MM.1S (cell line): ENCODE measurements at regions not wholly inside any gene's neighbourhood (a gene's known extent, or its start where the extent isn't known, plus 50 kb on each side); places are given as distances from the start of the nearest gene placed in this dataset.

ENCODE experiments used
- DNase-seq: peaks from one replicate; pipeline ENCODE4 v3.0.0-alpha.2; 2015
- H2AFZ ChIP-seq: fragments of 300-600 bp; sonication (generic); 2 replicates; pipeline ENCODE4 v1.6.0; 2016; ENCODE audit warnings: antibody characterized with exemption, low read length
- H3F3A ChIP-seq: fragments of 300-600 bp; sonication (generic); 2 replicates; pipeline ENCODE4 v1.6.1; 2016; ENCODE audit warnings: mild to moderate bottlenecking, antibody characterized with exemption, low read length, moderate library complexity, mixed read lengths; ENCODE audit not compliant: insufficient read depth
- H3K27ac ChIP-seq: fragments of 300-600 bp; sonication (generic); 2 replicates; pipeline ENCODE4 v1.5.1; 2016; ENCODE audit warnings: mild to moderate bottlenecking, low read length
- H3K27me3 ChIP-seq: fragments of 300-600 bp; sonication (generic); replicated peaks from 2 replicates; pipeline ENCODE4 v1.6.0; 2016; ENCODE audit warnings: low read length; ENCODE audit not compliant: insufficient read depth
- H3K36me3 ChIP-seq: fragments of 300-600 bp; sonication (generic); replicated peaks from 2 replicates; pipeline ENCODE4 v1.6.1; 2016; ENCODE audit warnings: mild to moderate bottlenecking, low read length, mixed read lengths; ENCODE audit not compliant: insufficient read depth
- H3K4me1 ChIP-seq: fragments of 300-600 bp; sonication (generic); 2 replicates; pipeline ENCODE4 v1.6.1; 2016; ENCODE audit warnings: low read length, mixed read lengths
- H3K4me2 ChIP-seq: fragments of 300-600 bp; sonication (generic); 2 replicates; pipeline ENCODE4 v1.6.0; 2016; ENCODE audit warnings: low read depth, low read length
- H3K4me3 ChIP-seq: fragments of 300-600 bp; sonication (generic); 2 replicates; pipeline ENCODE4 v1.5.1; 2016; ENCODE audit warnings: low read length, mixed read lengths
- H3K79me2 ChIP-seq: fragments of 300-600 bp; sonication (generic); 2 replicates; pipeline ENCODE4 v1.6.1; 2016; ENCODE audit warnings: mixed run types, low read length, mixed read lengths
- H3K9ac ChIP-seq: fragments of 300-600 bp; sonication (generic); 2 replicates; pipeline ENCODE4 v1.6.1; 2016; ENCODE audit warnings: low read length, mixed read lengths
- H3K9me2 ChIP-seq: fragments of 300-600 bp; sonication (generic); replicated peaks from 2 replicates; pipeline ENCODE4 v1.6.1; 2016; ENCODE audit warnings: mild to moderate bottlenecking, low read length, mixed read lengths; ENCODE audit not compliant: insufficient read depth
- H3K9me3 ChIP-seq: fragments of 300-600 bp; sonication (generic); replicated peaks from 2 replicates; pipeline ENCODE4 v1.6.1; 2016; ENCODE audit warnings: mild to moderate bottlenecking, low read length, mixed read lengths; ENCODE audit not compliant: insufficient read depth
- H4K20me1 ChIP-seq: fragments of 300-600 bp; sonication (generic); 2 replicates; pipeline ENCODE4 v1.6.1; 2016; ENCODE audit warnings: mild to moderate bottlenecking, low read length, moderate library complexity, mixed read lengths; ENCODE audit not compliant: insufficient read depth
- CTCF ChIP-seq: fragments of 300-600 bp; sonication (generic); IDR thresholded peaks from 2 replicates; pipeline ENCODE4 v1.5.1; 2016; ENCODE audit warnings: antibody characterized with exemption, low read length, mixed read lengths
- EZH2 ChIP-seq: fragments of 300-600 bp; sonication (generic); optimal IDR thresholded peaks from 2 replicates; pipeline ENCODE3; 2017; ENCODE audit warnings: low read depth, mild to moderate bottlenecking, antibody characterized with exemption, low read length, mixed read lengths
- EZH2phosphoT487 ChIP-seq: fragments of 300-600 bp; sonication (generic); IDR thresholded peaks from 2 replicates; pipeline ENCODE4 v1.6.1; 2018; ENCODE audit warnings: antibody characterized with exemption, low read length

- Histone ChIP-seq H3K27ac (no peak overlapping the region), H3K36me3 (no peaks in the 10 kb centered on the region), H3K9ac (no peak overlapping the region), H3K4me1 (no peaks in the 10 kb centered on the region), H3K9me3 (no peaks in the 10 kb centered on the region), H3K27me3 (no peaks in the 10 kb centered on the region), H4K20me1 (no peaks in the 10 kb centered on the region), H3F3A (no peaks in the 10 kb centered on the region), H2AFZ (no peak overlapping the region), H3K4me2 (no peak overlapping the region), H3K9me2 (no peaks in the 10 kb centered on the region), H3K4me3 (no peak overlapping the region), H3K79me2 (no peaks in the 10 kb centered on the region)
- TF ChIP-seq EZH2phosphoT487 = no peak
- no peak for TF ChIP-seq EZH2
- no peak for DNase-seq
Measured at GRCh38 chr6:101281266-101281665, 112.2 kb upstream of the GRIK2 start.

- H3K9me3 ChIP-seq = no peaks in the 10 kb centered on the region
Measured at GRCh38 chr6:101284131-101284530, 109.4 kb upstream of the GRIK2 start.

GRCh38 chr6:101286146-101286545 lies 107.4 kb upstream of the GRIK2 start:
- Histone ChIP-seq H3K4me1 (no peaks in the 10 kb centered on the region), H2AFZ (no peak overlapping the region), H3K36me3 (no peaks in the 10 kb centered on the region), H3K27me3 (no peaks in the 10 kb centered on the region), H3K9ac (no peak overlapping the region), H3F3A (no peaks in the 10 kb centered on the region), H3K9me2 (no peaks in the 10 kb centered on the region), H4K20me1 (no peaks in the 10 kb centered on the region), H3K27ac (no peak overlapping the region), H3K79me2 (no peaks in the 10 kb centered on the region), H3K9me3 (no peaks in the 10 kb centered on the region), H3K4me2 (no peak overlapping the region), H3K4me3 (no peak overlapping the region)
- no peak for TF ChIP-seq EZH2
- no peak for TF ChIP-seq CTCF
- TF ChIP-seq EZH2phosphoT487 = no peak
- DNase-seq = no peak

More at GRCh38 chr6:101284131-101284530, 109.4 kb upstream of the GRIK2 start:
- Histone ChIP-seq H3K9ac (no peak overlapping the region), H2AFZ (no peak overlapping the region), H4K20me1 (no peaks in the 10 kb centered on the region), H3K4me2 (no peak overlapping the region), H3K4me1 (no peaks in the 10 kb centered on the region), H3K27me3 (no peaks in the 10 kb centered on the region), H3K9me2 (no peaks in the 10 kb centered on the region), H3F3A (no peaks in the 10 kb centered on the region), H3K79me2 (no peaks in the 10 kb centered on the region), H3K36me3 (no peaks in the 10 kb centered on the region), H3K4me3 (no peak overlapping the region), H3K27ac (no peak overlapping the region)
- no peak for DNase-seq
- TF ChIP-seq EZH2 = no peak
- no peak for TF ChIP-seq CTCF
- TF ChIP-seq EZH2phosphoT487 = no peak

- Histone ChIP-seq H3K36me3 (no peaks in the 10 kb centered on the region), H3K4me2 (no peak overlapping the region)
Measured at GRCh38 chr6:101290346-101290745, 103.2 kb upstream of the GRIK2 start.

More at GRCh38 chr6:101290346-101290745, 103.2 kb upstream of the GRIK2 start:
- no peaks in the 10 kb centered on the region for H3K9me2 ChIP-seq
- no peak overlapping the region for H3K27ac ChIP-seq
- no peak overlapping the region for H3K9ac ChIP-seq
- H3K27me3 ChIP-seq = no peaks in the 10 kb centered on the region
- H3F3A ChIP-seq = no peaks in the 10 kb centered on the region
- no peaks in the 10 kb centered on the region for H3K9me3 ChIP-seq
- no peak overlapping the region for H3K4me3 ChIP-seq
- H3K79me2 ChIP-seq = no peaks in the 10 kb centered on the region
- no peaks in the 10 kb centered on the region for H4K20me1 ChIP-seq
- H2AFZ ChIP-seq = no peak overlapping the region
- TF ChIP-seq CTCF (no peak), EZH2phosphoT487 (no peak), EZH2 (no peak)
- no peak for DNase-seq
- H3K4me1 ChIP-seq = no peaks in the 10 kb centered on the region
